ENCODE measurements at regions not wholly inside any gene's neighbourhood (a gene's known extent, or its start where the extent isn't known, plus 50 kb on each side); places are given as distances from the start of the nearest gene placed in this dataset.

DNA sequence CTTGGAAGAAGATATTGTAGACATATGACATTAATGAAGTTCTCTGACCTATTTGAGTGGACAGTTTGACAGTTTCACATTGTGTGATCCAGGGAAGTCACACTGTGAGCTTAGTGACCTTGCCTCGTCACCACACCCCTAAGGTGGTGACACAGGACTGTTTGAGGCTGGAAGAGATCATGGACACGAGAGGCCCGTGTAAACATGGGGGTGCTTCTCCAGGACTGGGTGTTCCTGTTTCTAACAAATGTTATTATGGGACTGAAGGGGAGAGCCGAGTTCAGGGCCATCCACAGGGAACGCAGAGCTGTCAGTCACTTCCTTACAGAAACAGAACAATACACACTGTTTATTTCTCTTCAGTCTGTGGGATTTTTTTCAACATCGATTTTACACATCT is 96.5 kb upstream of the DNAJC19 start:
- H3K4me3 ChIP-seq (ENCODE audit: low read length in 2 of 2) = no peak overlapping the region
- H3K36me3 ChIP-seq (replicated peaks in 1 of 2; ENCODE audit: control insufficient read depth in 2 of 2, insufficient read depth in 2 of 2, low read length in 2 of 2) = no peaks in the 10 kb centered on the region
- no CpG with 5 or more reads among the region's 6 CpGs for WGBS, 2 donors (ENCODE audit: extremely low coverage in 2 of 2, insufficient read length in 2 of 2, insufficient replicate concordance in 1 of 2)
- H2AK5ac ChIP-seq (ENCODE audit: low read depth, low read length) = no peak overlapping the region
- no peak overlapping the region for H2BK12ac ChIP-seq (ENCODE audit: low read length)
- H3K4me1 ChIP-seq (ENCODE audit: control insufficient read depth in 2 of 2, insufficient read depth in 1 of 2, low read depth in 1 of 2, low read length in 2 of 2) = no peaks in the 10 kb centered on the region
- H3K4me2 ChIP-seq (ENCODE audit: insufficient read depth, low read length, poor library complexity, severe bottlenecking) = no peak overlapping the region
- no peak overlapping the region for H2AFZ ChIP-seq (ENCODE audit: low read length)
- no peaks in the 10 kb centered on the region for H3K9me3 ChIP-seq (replicated peaks in 1 of 2; ENCODE audit: control insufficient read depth in 2 of 2, insufficient read depth in 1 of 2, low read depth in 1 of 2, low read length in 2 of 2)
- no peak overlapping the region for H2BK5ac ChIP-seq (ENCODE audit: low read length)
- H3K79me1 ChIP-seq (ENCODE audit: low read depth, low read length) = no peaks in the 10 kb centered on the region
- H3K14ac ChIP-seq (ENCODE audit: low read length) = no peak overlapping the region
- DNase-seq (ENCODE audit: low spot score) = no peak
- no peak overlapping the region for H2BK120ac ChIP-seq (ENCODE audit: low read depth, low read length)
- H4K91ac ChIP-seq (ENCODE audit: low read depth, low read length, poor library complexity) = no peak overlapping the region
- H3K27me3 ChIP-seq (ENCODE audit: control insufficient read depth in 3 of 3, insufficient read depth in 3 of 3, low read depth in 1 of 3, low read length in 3 of 3) = no peaks in the 10 kb centered on the region
- no peak overlapping the region for H2BK15ac ChIP-seq (ENCODE audit: low read length)
- no peak overlapping the region for H3K18ac ChIP-seq (ENCODE audit: low read length)
- no peak overlapping the region for H3K27ac ChIP-seq (replicated peaks; ENCODE audit: low read length)
- H4K8ac ChIP-seq (ENCODE audit: low read depth, low read length) = no peak overlapping the region
- no peak overlapping the region for H3K9ac ChIP-seq (ENCODE audit: low read depth, low read length, poor library complexity)
- no peak overlapping the region for H3K23ac ChIP-seq (ENCODE audit: low read depth, low read length, poor library complexity)
- no peak overlapping the region for H3K4ac ChIP-seq (ENCODE audit: low read length)

DNA sequence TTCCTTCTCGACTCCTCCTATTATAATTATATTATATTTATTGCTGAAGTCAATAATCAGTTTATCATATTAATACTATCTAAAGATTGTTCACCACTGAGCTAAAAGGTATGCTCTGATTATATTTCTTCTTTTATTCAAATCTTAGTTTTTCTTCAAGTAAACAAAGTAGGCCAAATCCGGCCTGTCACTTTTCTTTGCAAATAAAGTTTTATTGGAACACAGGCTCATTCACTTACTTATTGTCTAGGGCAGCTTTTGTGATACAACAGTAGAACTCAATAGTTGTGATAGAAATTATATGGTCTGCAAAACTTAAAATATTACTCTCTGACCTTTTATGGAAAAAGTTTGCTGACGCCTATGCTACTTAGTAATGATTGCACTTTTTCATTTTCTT is 92.4 kb upstream of the DNAJC19 start:
- no peak overlapping the region for H2BK120ac ChIP-seq (ENCODE audit: low read depth, low read length)
- no peaks in the 10 kb centered on the region for H3K4me1 ChIP-seq (ENCODE audit: control insufficient read depth in 2 of 2, insufficient read depth in 1 of 2, low read depth in 1 of 2, low read length in 2 of 2)
- H3K9me3 ChIP-seq (replicated peaks in 1 of 2; ENCODE audit: control insufficient read depth in 2 of 2, insufficient read depth in 1 of 2, low read depth in 1 of 2, low read length in 2 of 2) = no peaks in the 10 kb centered on the region
- no peak overlapping the region for H3K27ac ChIP-seq (replicated peaks; ENCODE audit: low read length)
- H2AK5ac ChIP-seq (ENCODE audit: low read depth, low read length) = no peak overlapping the region
- H4K8ac ChIP-seq (ENCODE audit: low read depth, low read length) = no peak overlapping the region
- DNase-seq (ENCODE audit: low spot score) = no peak
- no peak overlapping the region for H3K4ac ChIP-seq (ENCODE audit: low read length)
- H3K27me3 ChIP-seq (ENCODE audit: control insufficient read depth in 3 of 3, insufficient read depth in 3 of 3, low read depth in 1 of 3, low read length in 3 of 3) = no peaks in the 10 kb centered on the region
- H2BK12ac ChIP-seq (ENCODE audit: low read length) = no peak overlapping the region
- H3K23ac ChIP-seq (ENCODE audit: low read depth, low read length, poor library complexity) = no peak overlapping the region
- WGBS, 2 donors (ENCODE audit: extremely low coverage in 2 of 2, insufficient read length in 2 of 2, insufficient replicate concordance in 1 of 2) = no CpG with 5 or more reads among the region's 3 CpGs
- H2BK5ac ChIP-seq (ENCODE audit: low read length) = no peak overlapping the region
- no peak overlapping the region for H3K14ac ChIP-seq (ENCODE audit: low read length)
- H2BK15ac ChIP-seq (ENCODE audit: low read length) = no peak overlapping the region
- H3K36me3 ChIP-seq (replicated peaks in 1 of 2; ENCODE audit: control insufficient read depth in 2 of 2, insufficient read depth in 2 of 2, low read length in 2 of 2) = no peaks in the 10 kb centered on the region
- H3K9ac ChIP-seq (ENCODE audit: low read depth, low read length, poor library complexity) = no peak overlapping the region
- H3K18ac ChIP-seq (ENCODE audit: low read length) = no peak overlapping the region
- H3K4me3 ChIP-seq (ENCODE audit: low read length in 2 of 2) = no peak overlapping the region
- H2AFZ ChIP-seq (ENCODE audit: low read length) = no peak overlapping the region
- H3K4me2 ChIP-seq (ENCODE audit: insufficient read depth, low read length, poor library complexity, severe bottlenecking) = no peak overlapping the region
- H3K79me1 ChIP-seq (ENCODE audit: low read depth, low read length) = no peaks in the 10 kb centered on the region
- H4K91ac ChIP-seq (ENCODE audit: low read depth, low read length, poor library complexity) = no peak overlapping the region

DNA sequence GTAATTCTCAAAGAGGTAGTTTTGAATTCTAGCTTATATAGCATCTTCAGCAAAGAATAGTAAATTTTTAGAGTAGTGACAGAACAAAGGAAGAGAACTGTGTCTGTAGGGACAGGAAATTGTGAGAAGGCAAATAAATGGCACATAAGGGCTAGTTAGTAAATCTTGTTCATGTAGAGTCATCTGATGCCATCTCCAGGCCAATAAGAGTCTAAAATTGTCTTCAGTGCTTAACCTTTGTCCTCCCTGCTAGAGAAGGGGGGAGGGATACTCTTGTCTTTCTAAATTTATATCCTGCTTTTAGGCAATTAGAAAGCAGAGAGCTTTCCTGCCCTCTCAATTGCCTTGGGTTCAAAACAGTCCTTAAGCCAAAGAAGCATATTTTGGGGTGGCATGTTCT is 87.0 kb upstream of the DNAJC19 start:
- peaks cover 0 to 8% of the 10 kb centered on the region in 2 donors for H3K4me1 ChIP-seq (ENCODE audit: control insufficient read depth in 2 of 2, insufficient read depth in 1 of 2, low read depth in 1 of 2, low read length in 2 of 2)
- H4K91ac ChIP-seq (ENCODE audit: low read depth, low read length, poor library complexity) = no peak overlapping the region
- no peak overlapping the region for H2BK12ac ChIP-seq (ENCODE audit: low read length)
- no peak overlapping the region for H3K18ac ChIP-seq (ENCODE audit: low read length)
- H3K14ac ChIP-seq (ENCODE audit: low read length) = no peak overlapping the region
- no peaks in the 10 kb centered on the region for H3K79me1 ChIP-seq (ENCODE audit: low read depth, low read length)
- H3K27me3 ChIP-seq (ENCODE audit: control insufficient read depth in 3 of 3, insufficient read depth in 3 of 3, low read depth in 1 of 3, low read length in 3 of 3) = no peaks in the 10 kb centered on the region
- no peak overlapping the region for H2BK120ac ChIP-seq (ENCODE audit: low read depth, low read length)
- DNase-seq (ENCODE audit: low spot score) = no peak
- no peaks in the 10 kb centered on the region for H3K9me3 ChIP-seq (replicated peaks in 1 of 2; ENCODE audit: control insufficient read depth in 2 of 2, insufficient read depth in 1 of 2, low read depth in 1 of 2, low read length in 2 of 2)
- no peak overlapping the region for H3K4me3 ChIP-seq (ENCODE audit: low read length in 2 of 2)
- no peak overlapping the region for H2AK5ac ChIP-seq (ENCODE audit: low read depth, low read length)
- no peak overlapping the region for H2AFZ ChIP-seq (ENCODE audit: low read length)
- H3K23ac ChIP-seq (ENCODE audit: low read depth, low read length, poor library complexity) = no peak overlapping the region
- H4K8ac ChIP-seq (ENCODE audit: low read depth, low read length) = no peak overlapping the region
- no peak overlapping the region for H3K4me2 ChIP-seq (ENCODE audit: insufficient read depth, low read length, poor library complexity, severe bottlenecking)
- H2BK5ac ChIP-seq (ENCODE audit: low read length) = no peak overlapping the region
- H3K27ac ChIP-seq (replicated peaks; ENCODE audit: low read length) = no peak overlapping the region
- no peak overlapping the region for H2BK15ac ChIP-seq (ENCODE audit: low read length)
- H3K36me3 ChIP-seq (replicated peaks in 1 of 2; ENCODE audit: control insufficient read depth in 2 of 2, insufficient read depth in 2 of 2, low read length in 2 of 2) = no peaks in the 10 kb centered on the region
- H3K4ac ChIP-seq (ENCODE audit: low read length) = no peak overlapping the region
- H3K9ac ChIP-seq (ENCODE audit: low read depth, low read length, poor library complexity) = no peak overlapping the region

DNA sequence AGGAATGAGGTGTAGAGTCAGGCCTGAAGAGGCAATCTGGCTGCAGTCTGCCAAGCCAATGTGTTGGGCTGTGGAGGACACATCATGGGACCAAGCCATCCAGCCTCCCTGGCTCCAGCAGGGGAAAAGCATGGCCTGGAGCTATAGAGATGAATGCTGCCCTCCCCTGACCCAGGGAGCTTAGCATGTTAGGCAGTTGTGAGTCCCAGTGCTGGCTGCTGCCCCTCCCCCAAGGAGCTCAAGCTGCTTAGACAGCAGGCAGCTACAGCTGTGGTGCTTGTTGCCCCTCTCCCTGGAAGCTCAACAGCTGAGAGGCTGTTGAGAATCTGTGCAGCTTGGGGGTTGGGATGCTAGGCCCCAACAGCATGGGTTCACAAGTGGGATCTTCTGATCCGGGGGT is 85.6 kb upstream of the DNAJC19 start:
- H4K8ac ChIP-seq (ENCODE audit: low read depth, low read length) = no peak overlapping the region
- no peak for DNase-seq (ENCODE audit: low spot score)
- H3K36me3 ChIP-seq (replicated peaks in 1 of 2; ENCODE audit: control insufficient read depth in 2 of 2, insufficient read depth in 2 of 2, low read length in 2 of 2) = no peaks in the 10 kb centered on the region
- H3K4ac ChIP-seq (ENCODE audit: low read length) = no peak overlapping the region
- H2BK120ac ChIP-seq (ENCODE audit: low read depth, low read length) = no peak overlapping the region
- H3K4me2 ChIP-seq (ENCODE audit: insufficient read depth, low read length, poor library complexity, severe bottlenecking) = no peak overlapping the region
- no peak overlapping the region for H2BK12ac ChIP-seq (ENCODE audit: low read length)
- H3K18ac ChIP-seq (ENCODE audit: low read length) = peak overlapping the region; percentile 80
- no peaks in the 10 kb centered on the region for H3K9me3 ChIP-seq (replicated peaks in 1 of 2; ENCODE audit: control insufficient read depth in 2 of 2, insufficient read depth in 1 of 2, low read depth in 1 of 2, low read length in 2 of 2)
- H3K27me3 ChIP-seq (ENCODE audit: control insufficient read depth in 3 of 3, insufficient read depth in 3 of 3, low read depth in 1 of 3, low read length in 3 of 3) = no peaks in the 10 kb centered on the region
- no peak overlapping the region for H3K14ac ChIP-seq (ENCODE audit: low read length)
- H2AK5ac ChIP-seq (ENCODE audit: low read depth, low read length) = no peak overlapping the region
- H2BK15ac ChIP-seq (ENCODE audit: low read length) = no peak overlapping the region
- no peak overlapping the region for H2AFZ ChIP-seq (ENCODE audit: low read length)
- H2BK5ac ChIP-seq (ENCODE audit: low read length) = no peak overlapping the region
- no peak overlapping the region for H3K27ac ChIP-seq (replicated peaks; ENCODE audit: low read length)
- H3K9ac ChIP-seq (ENCODE audit: low read depth, low read length, poor library complexity) = no peak overlapping the region
- H4K91ac ChIP-seq (ENCODE audit: low read depth, low read length, poor library complexity) = no peak overlapping the region
- H3K4me3 ChIP-seq (ENCODE audit: low read length in 2 of 2) = no peak overlapping the region
- no peaks in the 10 kb centered on the region for H3K79me1 ChIP-seq (ENCODE audit: low read depth, low read length)
- no peak overlapping the region for H3K23ac ChIP-seq (ENCODE audit: low read depth, low read length, poor library complexity)
- H3K4me1 ChIP-seq (ENCODE audit: control insufficient read depth in 2 of 2, insufficient read depth in 1 of 2, low read depth in 1 of 2, low read length in 2 of 2) = peaks cover 0 to 8% of the 10 kb centered on the region in 2 donors
- no CpG with 5 or more reads among the region's 1 CpG for WGBS, 2 donors (ENCODE audit: extremely low coverage in 2 of 2, insufficient read length in 2 of 2, insufficient replicate concordance in 1 of 2)
